Neural progenitor cell (in vitro differentiated cells): ENCODE measurements at regions not wholly inside any gene's neighbourhood (a gene's known extent, or its start where the extent isn't known, plus 50 kb on each side); places are given as distances from the start of the nearest gene placed in this dataset.

Source experiments
- EZH2 ChIP-seq: fragments of 200-600 bp; sonication (generic); IDR thresholded peaks from 2 replicates; pipeline ENCODE4 v1.6.1; 2017; ENCODE audit warnings: antibody characterized with exemption, mild to moderate bottlenecking, moderate library complexity
- TF ChIP-seq, protein P1 (sequence below): fragments of 200-600 bp; sonication (generic); IDR thresholded peaks from 2 replicates; pipeline ENCODE4 v1.5.1; 2017; ENCODE audit warnings: antibody characterized with exemption, mild to moderate bottlenecking

DNA sequence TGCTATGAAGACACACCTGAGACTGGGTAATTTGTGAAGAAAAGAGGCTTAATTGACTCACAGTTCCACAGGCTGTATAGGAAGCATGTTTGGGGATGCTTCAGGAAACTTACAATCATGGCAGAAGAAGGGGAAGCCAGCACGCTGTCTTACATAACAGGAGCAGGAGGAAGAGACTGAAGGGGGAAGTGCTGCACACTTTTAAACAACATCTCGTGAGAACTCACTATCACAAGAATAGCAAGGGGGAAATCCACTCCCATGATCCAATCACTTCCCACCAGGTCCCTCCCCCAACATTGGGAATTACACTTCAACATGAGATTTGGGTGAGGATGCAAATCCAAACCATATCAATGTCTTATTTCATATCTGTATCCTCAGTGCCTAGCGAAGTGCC is 307.2 kb downstream of the ATP23 start:
- TF ChIP-seq EZH2: no peak
- TF ChIP-seq, protein P1, sequence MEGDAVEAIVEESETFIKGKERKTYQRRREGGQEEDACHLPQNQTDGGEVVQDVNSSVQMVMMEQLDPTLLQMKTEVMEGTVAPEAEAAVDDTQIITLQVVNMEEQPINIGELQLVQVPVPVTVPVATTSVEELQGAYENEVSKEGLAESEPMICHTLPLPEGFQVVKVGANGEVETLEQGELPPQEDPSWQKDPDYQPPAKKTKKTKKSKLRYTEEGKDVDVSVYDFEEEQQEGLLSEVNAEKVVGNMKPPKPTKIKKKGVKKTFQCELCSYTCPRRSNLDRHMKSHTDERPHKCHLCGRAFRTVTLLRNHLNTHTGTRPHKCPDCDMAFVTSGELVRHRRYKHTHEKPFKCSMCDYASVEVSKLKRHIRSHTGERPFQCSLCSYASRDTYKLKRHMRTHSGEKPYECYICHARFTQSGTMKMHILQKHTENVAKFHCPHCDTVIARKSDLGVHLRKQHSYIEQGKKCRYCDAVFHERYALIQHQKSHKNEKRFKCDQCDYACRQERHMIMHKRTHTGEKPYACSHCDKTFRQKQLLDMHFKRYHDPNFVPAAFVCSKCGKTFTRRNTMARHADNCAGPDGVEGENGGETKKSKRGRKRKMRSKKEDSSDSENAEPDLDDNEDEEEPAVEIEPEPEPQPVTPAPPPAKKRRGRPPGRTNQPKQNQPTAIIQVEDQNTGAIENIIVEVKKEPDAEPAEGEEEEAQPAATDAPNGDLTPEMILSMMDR: no peak
